Cerebellar nuclear complex (tissue), 1 donor: ENCODE measurements at regions not wholly inside any gene's neighbourhood (a gene's known extent, or its start where the extent isn't known, plus 50 kb on each side); places are given as distances from the start of the nearest gene placed in this dataset.
"Not testable (repeated sequence)": the region's sequence is repeated elsewhere in the genome, so short reads cannot be mapped to it uniquely, and the experiment has no call there.

Source experiments
- DNase-seq, 2 experiments: peaks; one replicate each; lab custom pipeline; 2025; lab: John Stamatoyannopoulos, UW

- no peak for DNase-seq
These were observed 317.0 kb upstream of the ADCY2 start for GRCh38 chr5:7078901-7079300.

GRCh38 chr5:7080501-7080900, 315.4 kb upstream of the ADCY2 start:
- DNase-seq = no peak

DNA sequence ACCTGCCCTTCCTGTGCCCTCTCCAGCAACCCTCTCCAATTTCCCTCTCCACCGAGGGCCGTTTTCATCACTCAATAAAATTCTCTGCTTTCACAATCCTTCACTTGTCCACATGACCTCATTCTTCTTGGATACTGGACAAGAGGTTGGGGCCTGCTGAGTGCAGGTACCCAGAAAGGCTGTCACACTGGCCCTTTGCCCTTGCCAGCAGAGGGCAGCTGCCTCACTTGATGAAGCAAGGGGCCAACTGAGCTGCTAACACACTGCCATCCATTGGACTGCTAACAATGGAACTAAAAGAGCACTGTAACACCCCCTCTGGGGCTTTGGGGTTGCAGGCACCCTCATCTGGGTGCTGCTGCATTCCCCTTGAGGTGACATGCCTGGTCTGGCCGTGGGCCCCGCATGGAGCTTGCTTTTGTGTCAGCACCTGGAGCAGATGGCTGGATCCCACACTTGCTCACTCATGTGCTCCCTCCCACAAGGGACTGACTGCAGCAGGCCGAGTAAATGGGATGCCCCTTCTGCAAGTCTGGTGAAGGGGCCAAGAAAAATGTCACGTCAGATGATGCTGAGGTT, 308.1 kb upstream of the ADCY2 start:
- no peak for DNase-seq

GRCh38 chr5:7088849-7089248, 307.1 kb upstream of the ADCY2 start:
- no peak for DNase-seq

DNA sequence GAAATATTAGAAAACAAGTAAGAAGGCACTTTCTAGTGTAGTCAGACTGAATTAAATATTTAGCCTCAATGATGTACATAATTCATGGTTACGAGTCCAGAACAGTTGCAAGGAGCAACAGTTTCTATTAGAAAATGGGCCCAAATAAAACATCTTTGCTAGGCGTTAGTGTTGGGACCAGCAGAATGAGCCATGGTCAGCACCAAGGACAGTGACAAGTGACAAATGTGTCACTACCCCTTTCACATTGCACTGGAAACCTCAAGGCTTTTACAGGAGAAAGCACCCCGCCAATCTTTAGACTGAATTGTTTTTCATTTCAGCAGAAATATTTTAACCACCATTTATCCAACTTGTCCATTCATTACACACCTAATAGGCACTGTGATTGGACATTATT, 301.3 kb upstream of the ADCY2 start:
- no peak for DNase-seq

DNA sequence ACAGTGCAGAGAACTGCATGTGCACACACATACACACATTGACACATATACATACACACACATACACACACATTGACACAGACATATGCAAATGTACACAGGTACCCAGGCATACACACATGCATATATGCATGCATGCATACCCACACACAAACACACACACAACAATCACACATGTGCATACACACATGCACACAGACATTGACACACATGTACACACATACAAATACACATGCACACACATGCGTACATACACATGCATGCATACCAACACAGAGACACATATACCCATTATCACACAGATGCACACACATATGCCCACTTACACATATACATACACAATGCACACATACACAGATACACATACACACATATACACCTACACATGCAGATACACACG, 299.6 kb upstream of the ADCY2 start:
- no peak for DNase-seq

DNA sequence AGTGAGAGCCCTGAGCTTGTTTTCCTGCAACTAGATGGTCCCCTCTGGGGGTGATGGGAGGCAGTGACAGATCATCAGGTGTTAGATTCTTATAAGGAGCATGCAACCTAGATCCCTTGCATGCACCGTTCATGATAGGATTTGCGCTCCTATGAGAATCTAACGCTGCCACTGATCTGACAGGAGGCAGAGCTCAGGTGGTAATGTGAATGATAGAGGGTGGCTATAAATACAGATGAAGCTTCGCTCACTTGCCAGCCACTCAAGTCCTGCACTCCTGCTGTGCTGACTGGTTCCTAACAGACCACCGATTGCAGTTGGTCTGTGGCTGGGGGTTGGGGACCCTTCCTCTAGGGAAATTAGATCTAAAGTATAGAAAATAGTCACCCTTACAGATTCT, 290.6 kb upstream of the ADCY2 start:
- DNase-seq = no peak

DNA sequence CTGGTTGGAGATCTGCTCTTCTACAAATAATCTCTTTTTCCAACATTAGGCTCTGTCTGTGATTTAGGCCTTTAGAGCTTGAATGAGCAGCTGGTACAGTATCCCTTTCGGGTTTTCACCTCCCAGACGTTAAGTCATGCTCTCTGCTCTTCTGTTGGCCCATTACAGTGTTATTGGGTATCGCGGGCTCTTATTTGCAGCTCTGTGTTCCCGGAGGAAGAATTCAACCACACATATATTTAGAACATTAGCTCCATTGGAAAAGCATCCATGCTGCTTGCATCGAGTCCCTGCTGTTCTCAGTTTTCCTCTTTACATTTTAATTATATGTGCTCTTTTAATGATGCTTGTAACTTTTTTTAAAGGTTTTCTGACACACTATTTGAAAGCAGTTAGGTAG, 278.0 kb upstream of the ADCY2 start:
- DNase-seq = no peak

- DNase-seq = no peak
These were observed 264.3 kb upstream of the ADCY2 start for GRCh38 chr5:7131680-7132079.

DNA sequence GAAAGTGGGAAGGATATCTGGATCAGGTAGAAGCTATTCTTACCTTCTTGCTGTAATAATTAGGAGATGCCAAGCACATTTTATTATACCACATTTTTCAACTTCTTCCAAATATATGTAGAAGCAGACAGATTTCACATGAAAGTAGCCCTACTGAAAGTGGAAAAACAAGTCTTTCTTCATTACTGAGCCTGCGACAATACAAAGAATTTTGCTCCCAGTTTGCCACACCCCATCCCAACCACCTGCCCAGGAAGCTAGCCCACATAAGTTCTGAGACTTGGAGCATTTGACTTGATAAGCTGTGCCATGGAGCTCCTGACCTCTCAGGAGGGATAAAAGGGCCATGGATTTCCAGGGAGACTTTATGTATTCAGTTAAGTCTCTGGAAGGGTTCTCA, 249.1 kb upstream of the ADCY2 start:
- no peak for DNase-seq

- DNase-seq = no peak
These were observed 238.9 kb upstream of the ADCY2 start for GRCh38 chr5:7157083-7157482.

- DNase-seq = no peak
These were observed 226.6 kb upstream of the ADCY2 start for GRCh38 chr5:7169240-7169878.

- not testable (repeated sequence) for DNase-seq
These were observed 225.2 kb upstream of the ADCY2 start for GRCh38 chr5:7170785-7171184.

DNA sequence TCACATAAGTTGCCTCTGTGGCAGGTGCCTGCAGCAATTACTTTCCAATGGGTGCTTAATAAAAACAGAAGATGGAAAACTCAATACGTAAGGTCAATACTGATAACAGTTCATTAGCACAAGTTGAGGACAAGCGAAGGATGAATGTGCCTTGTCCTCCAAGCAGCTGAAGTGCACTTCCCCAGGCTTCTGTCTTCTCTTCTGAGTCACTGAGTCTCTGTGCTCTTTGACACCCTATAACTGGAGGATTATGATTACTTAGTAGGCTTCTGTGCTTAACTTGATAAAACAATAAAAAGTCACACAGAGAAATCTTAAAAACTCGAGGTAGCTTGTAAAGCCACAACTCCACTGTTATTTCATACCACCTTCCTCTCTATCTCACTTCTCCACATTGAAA, 216.6 kb upstream of the ADCY2 start:
- no peak for DNase-seq

- DNase-seq = no peak
These were observed 214.1 kb upstream of the ADCY2 start for GRCh38 chr5:7181841-7182240.

DNA sequence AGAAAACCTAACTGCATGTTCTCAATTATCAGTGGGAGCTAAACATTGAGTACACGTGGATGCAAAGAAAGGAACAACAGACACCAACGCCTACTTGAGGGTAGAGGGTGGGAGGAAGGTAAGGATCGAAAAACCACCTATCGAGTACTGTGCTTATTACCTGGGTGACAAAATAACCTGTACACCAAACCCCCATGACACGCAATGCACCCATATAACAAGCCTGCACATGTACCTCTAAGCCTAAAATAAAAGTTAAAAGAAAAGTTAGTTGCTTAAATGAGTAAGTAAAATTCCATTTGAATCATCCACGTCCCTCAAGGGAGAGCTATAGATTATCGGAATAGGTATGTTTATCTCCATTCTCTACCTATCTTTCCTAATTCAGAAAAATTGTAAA, 210.2 kb upstream of the ADCY2 start:
- DNase-seq = no peak

DNA sequence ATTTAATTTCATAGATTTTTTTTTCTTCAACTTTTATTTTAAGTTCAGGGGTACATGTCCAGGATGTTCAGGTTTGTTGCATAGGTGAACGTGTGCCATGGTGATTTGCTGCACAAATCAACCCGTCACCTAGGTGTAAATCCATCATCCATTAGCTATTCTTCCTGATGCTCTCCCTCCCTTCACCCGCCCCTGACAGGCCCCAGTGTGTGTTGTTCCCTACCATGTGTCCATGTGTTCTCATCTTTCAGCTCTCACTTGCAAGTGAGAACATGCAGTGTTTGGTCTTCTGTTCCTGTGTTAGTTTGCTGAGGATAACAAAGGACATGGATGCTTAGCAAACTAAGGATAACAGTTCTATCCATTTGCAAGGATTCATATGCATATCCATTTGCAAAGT, 209.1 kb upstream of the ADCY2 start:
- no peak for DNase-seq

DNA sequence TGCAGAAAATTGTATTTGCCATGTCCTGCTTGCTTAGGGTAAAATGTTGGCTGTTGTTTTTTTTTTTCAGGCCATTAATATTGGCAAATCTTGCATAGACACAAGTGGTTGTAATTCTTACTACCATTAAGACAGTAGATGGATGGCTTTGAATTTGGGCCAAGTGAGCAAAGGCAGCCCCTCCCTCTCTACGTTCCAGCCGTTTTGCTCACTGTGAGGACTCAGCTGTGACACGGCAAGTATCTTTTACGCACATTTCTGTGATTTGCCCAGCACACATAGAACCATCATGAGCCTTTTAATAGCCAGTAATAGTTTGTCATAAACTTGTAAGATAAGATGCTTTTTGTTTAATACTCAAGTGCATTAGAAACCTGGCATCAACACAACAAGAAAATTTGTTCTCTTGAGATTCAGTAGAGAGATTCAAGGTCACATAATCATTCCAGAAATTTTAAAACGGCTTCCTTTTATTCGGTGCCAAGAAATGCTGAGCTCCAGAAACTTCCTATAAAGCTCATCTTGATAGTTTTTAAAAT, 205.2 kb upstream of the ADCY2 start:
- DNase-seq = no peak

DNA sequence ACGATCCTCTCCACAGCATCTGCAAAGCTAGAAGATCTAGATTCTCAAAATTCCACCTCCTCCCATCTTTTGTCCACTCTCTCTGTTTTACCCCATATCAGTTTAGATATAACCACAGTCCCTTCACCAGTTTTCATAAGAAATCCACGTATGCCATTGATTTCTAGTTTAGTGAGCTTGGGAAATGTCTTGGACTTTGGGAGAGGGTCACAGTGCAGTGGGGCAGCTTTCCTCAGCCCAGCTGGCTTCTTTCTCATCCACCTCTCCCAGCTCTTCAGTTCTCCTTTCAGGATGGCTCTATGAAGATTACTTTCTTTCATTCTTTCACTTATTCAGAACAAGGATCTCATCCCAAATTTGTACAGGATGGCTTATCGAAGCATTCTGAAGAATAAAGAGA, 203.9 kb upstream of the ADCY2 start:
- DNase-seq = no peak

- no peak for DNase-seq
These were observed 193.1 kb upstream of the ADCY2 start for GRCh38 chr5:7202846-7203245.

DNA sequence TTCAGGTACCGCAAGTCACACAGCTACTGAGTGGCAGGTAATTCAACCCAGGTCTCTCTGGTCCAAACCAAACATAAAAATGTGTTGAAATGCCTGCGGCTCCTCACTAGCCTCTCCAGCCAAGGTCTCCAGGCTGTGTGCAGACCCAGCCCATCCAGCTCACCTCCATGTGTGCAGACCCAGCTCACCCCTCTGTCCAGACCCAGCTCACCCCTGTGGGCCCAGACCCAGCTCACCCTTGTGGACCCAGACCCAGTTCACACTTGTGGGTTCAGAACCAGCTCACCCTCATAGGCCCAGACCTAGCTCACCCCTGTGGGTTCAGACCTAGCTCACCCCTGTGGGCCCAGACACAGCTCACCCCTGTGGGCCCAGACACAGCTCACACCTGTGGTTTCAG, 188.0 kb upstream of the ADCY2 start:
- no peak for DNase-seq

GRCh38 chr5:7208938-7209337, 187.0 kb upstream of the ADCY2 start:
- DNase-seq = no peak

DNA sequence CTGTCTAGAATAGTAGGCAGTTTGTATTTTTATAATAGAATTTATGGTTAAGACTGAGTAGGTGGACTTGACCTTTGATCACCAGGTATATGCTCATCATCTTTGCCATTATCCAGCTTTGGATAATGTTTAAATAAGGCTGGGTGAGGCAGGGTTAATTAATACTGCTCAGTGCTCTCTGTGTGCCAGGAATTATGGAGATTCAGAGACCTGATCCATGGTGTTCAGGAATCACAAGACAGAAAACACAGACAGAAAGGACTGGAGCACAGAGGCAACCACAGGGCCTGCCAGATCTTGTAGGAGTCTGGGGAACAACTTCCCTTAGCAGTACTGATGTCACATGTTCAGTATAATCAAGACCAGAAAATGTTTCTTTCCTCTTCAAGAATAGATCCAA, 186.3 kb upstream of the ADCY2 start:
- no peak for DNase-seq

DNA sequence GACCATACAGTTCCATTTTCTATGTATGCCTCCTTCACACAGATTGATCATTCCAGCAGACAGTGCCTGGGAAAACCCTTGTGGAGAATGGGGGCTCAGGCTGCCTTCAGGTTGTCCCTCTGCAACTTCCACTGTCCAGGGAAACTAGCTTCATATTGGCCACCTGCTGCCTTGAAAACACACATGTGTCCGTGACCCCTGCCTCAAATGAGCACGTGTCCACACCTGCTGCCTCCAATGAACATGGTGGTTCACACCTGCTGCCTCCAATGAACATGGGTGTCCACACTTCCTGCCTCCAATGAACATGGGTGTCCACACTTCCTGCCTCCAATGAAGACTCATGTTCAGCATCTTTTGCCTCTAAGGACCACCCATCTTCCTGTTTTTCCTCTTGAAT, 185.4 kb upstream of the ADCY2 start:
- no peak for DNase-seq
